Osteocyte (in vitro differentiated cells): ENCODE measurements at regions not wholly inside any gene's neighbourhood (a gene's known extent, or its start where the extent isn't known, plus 50 kb on each side); places are given as distances from the start of the nearest gene placed in this dataset.

Source experiments
- DNase-seq: peaks from one replicate; pipeline ENCODE4 v3.0.0; 2021; ENCODE audit warnings: mixed read lengths; ENCODE audit not compliant: unreplicated experiment; ENCODE audit errors: extremely low spot score
- H3K27ac Mint-ChIP-seq: one replicate; pipeline ENCODE4 v1.8.0; 2021; ENCODE audit warnings: mild to moderate bottlenecking, mixed read lengths; ENCODE audit not compliant: unreplicated experiment
- H3K27me3 Mint-ChIP-seq: one replicate; pipeline ENCODE4 v1.8.0; 2021; ENCODE audit warnings: mixed read lengths; ENCODE audit not compliant: unreplicated experiment
- H3K36me3 Mint-ChIP-seq: one replicate; pipeline ENCODE4 v1.8.0; 2021; ENCODE audit warnings: mixed read lengths; ENCODE audit not compliant: unreplicated experiment
- H3K4me1 Mint-ChIP-seq: one replicate; pipeline ENCODE4 v1.8.0; 2021; ENCODE audit warnings: mixed read lengths; ENCODE audit not compliant: unreplicated experiment
- H3K4me3 Mint-ChIP-seq: one replicate; pipeline ENCODE4 v1.8.0; 2021; ENCODE audit warnings: mild to moderate bottlenecking, moderate library complexity, mixed read lengths; ENCODE audit not compliant: unreplicated experiment
- H3K9me3 Mint-ChIP-seq: one replicate; pipeline ENCODE4 v1.8.0; 2021; ENCODE audit warnings: mixed read lengths; ENCODE audit not compliant: unreplicated experiment
- CTCF ChIP-seq: fragments of 200-600 bp; sonication (generic); IDR thresholded peaks from 2 replicates; pipeline ENCODE4 v1.5.0; 2021; ENCODE audit warnings: antibody characterized with exemption, mild to moderate bottlenecking, moderate library complexity

GRCh38 chr12:67019070-67019469, 250.1 kb upstream of the CAND1 start:
- Mint-ChIP-seq H3K36me3 (no peaks in the 10 kb centered on the region), H3K27ac (no peak overlapping the region), H3K4me1 (no peaks in the 10 kb centered on the region), H3K9me3 (no peaks in the 10 kb centered on the region), H3K27me3 (no peaks in the 10 kb centered on the region), H3K4me3 (no peak overlapping the region)
- TF ChIP-seq CTCF: no peak
- no peak for DNase-seq

- Mint-ChIP-seq H3K9me3 (no peaks in the 10 kb centered on the region), H3K27me3 (no peaks in the 10 kb centered on the region), H3K4me3 (no peak overlapping the region), H3K4me1 (peaks cover 3% of the 10 kb centered on the region), H3K27ac (no peak overlapping the region), H3K36me3 (no peaks in the 10 kb centered on the region)
- peak; percentile 71 for TF ChIP-seq CTCF
- DNase-seq: no peak
Measured at GRCh38 chr12:67025543-67026114, 243.5 kb upstream of the CAND1 start.

- H3K27ac Mint-ChIP-seq: no peak overlapping the region
- peaks cover 3% of the 10 kb centered on the region for H3K4me1 Mint-ChIP-seq
- H3K27me3 Mint-ChIP-seq: no peaks in the 10 kb centered on the region
- H3K36me3 Mint-ChIP-seq: no peaks in the 10 kb centered on the region
- H3K4me3 Mint-ChIP-seq: no peak overlapping the region
- TF ChIP-seq CTCF: no peak
- H3K9me3 Mint-ChIP-seq: no peaks in the 10 kb centered on the region
- DNase-seq: no peak
Measured at GRCh38 chr12:67026487-67027246, 242.5 kb upstream of the CAND1 start.

- Mint-ChIP-seq H3K4me1 (peaks cover 5% of the 10 kb centered on the region), H3K9me3 (peaks cover 4% of the 10 kb centered on the region), H3K4me3 (no peak overlapping the region), H3K27ac (no peak overlapping the region), H3K36me3 (no peaks in the 10 kb centered on the region), H3K27me3 (no peaks in the 10 kb centered on the region)
- DNase-seq: no peak
- no peak for TF ChIP-seq CTCF
Measured at GRCh38 chr12:67028529-67028928, 240.6 kb upstream of the CAND1 start.

GRCh38 chr12:67034110-67034879, 234.9 kb upstream of the CAND1 start:
- Mint-ChIP-seq H3K27ac (no peak overlapping the region), H3K9me3 (peaks cover 4% of the 10 kb centered on the region), H3K36me3 (no peaks in the 10 kb centered on the region), H3K27me3 (no peaks in the 10 kb centered on the region), H3K4me3 (no peak overlapping the region), H3K4me1 (peaks cover 4% of the 10 kb centered on the region)
- no peak for TF ChIP-seq CTCF
- no peak for DNase-seq
